Mammary epithelial cell (primary cell): ENCODE measurements at regions not wholly inside any gene's neighbourhood (a gene's known extent, or its start where the extent isn't known, plus 50 kb on each side); places are given as distances from the start of the nearest gene placed in this dataset.

Source experiments
- EZH2 ChIP-seq: IDR thresholded peaks from 2 replicates; pipeline ENCODE4 v1.6.1; 2012; ENCODE audit warnings: low read length, inconsistent platforms, borderline replicate concordance
- TF ChIP-seq, protein P1 (sequence below), 2 donors: IDR thresholded peaks in 1 of 2; conservative IDR thresholded peaks in 1 of 2; 2 replicates each; pipeline ENCODE4 v1.5.1; 2011 to 2012; ENCODE audit warnings: inconsistent platforms in 2 of 2, low read length in 2 of 2, mild to moderate bottlenecking in 2 of 2, control low read depth in 1 of 2, low read depth in 1 of 2; ENCODE audit not compliant: insufficient read depth in 1 of 2; ENCODE audit errors: extremely low read depth in 1 of 2

DNA sequence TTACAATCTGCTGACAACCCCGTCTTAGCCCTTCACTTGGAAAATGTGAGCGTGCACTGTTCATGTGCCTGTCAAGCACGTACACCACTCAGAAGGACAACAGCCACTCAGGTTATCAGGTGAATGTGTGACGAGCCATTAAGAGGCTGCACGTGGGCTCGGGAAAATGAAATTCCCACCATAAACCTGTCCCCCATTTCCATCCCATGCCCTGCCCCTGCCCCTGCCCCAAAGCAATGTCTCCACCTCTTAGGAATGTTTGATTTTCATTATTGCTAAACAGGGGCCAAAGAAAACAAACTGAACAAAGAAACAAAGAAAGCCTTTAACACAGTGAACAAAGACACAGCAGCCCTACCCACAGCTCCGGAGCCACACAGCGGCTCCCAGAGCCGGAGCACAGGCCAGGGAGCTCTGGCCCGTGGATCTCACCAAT is 90.5 kb downstream of the TMEM18 start:
- TF ChIP-seq, protein P1, sequence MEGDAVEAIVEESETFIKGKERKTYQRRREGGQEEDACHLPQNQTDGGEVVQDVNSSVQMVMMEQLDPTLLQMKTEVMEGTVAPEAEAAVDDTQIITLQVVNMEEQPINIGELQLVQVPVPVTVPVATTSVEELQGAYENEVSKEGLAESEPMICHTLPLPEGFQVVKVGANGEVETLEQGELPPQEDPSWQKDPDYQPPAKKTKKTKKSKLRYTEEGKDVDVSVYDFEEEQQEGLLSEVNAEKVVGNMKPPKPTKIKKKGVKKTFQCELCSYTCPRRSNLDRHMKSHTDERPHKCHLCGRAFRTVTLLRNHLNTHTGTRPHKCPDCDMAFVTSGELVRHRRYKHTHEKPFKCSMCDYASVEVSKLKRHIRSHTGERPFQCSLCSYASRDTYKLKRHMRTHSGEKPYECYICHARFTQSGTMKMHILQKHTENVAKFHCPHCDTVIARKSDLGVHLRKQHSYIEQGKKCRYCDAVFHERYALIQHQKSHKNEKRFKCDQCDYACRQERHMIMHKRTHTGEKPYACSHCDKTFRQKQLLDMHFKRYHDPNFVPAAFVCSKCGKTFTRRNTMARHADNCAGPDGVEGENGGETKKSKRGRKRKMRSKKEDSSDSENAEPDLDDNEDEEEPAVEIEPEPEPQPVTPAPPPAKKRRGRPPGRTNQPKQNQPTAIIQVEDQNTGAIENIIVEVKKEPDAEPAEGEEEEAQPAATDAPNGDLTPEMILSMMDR (conservative IDR thresholded peaks at IDR 0.05 in 1 of 2, IDR thresholded peaks at IDR 0.05 in 1 of 2; ENCODE audit: extremely low read depth in 1 of 2, insufficient read depth in 1 of 2, low read depth in 1 of 2, low read length in 2 of 2): no peak
- TF ChIP-seq EZH2: no peak
